ENCODE measurements at regions not wholly inside any gene's neighbourhood (a gene's known extent, or its start where the extent isn't known, plus 50 kb on each side); places are given as distances from the start of the nearest gene placed in this dataset.
A peak's percentile ranks its signal among the peaks of the same experiment; 100 is the strongest.

DNA sequence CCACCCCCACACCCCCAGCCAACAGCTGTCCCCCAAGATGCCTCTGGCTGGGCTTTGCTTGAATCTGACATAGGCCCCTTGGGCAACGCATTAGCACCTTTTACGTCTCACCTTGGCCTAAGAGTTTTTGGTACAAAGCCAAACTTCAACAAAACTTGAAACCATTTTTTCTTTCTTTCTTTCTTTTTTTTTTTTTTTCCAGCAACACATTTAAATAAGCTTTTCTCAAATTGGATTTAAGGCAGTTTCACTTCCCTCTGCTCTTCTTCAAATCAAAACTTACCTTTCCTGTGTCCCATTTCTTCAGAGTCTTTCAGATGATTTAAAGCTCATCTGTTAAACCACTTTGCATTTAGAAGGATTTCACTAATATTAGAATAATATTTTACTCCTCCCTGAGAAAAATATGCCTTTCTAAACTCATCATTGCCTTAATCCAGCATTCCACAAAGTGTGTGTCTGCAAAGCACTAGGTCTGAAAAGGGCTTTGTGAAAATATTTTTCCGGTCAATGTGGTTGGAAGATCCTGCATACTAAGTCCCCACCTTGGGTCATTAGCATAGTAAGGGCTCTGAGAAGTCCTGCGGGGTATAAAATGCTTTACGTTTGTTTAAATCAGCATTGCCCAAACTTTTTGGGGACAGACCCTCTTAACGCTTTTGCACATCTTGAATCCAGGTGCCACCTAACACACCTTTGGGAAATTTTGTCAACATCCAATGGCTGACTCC lies 217.0 kb downstream of the TLE3 start:
- in situ Hi-C loops (cut with HindIII; ENCODE audit: low pct_unique_long_range_greater_than_20kb, low sequenced_read_pairs): no loop called here
- no peak for DNase-seq (ENCODE audit: low read depth)

DNA sequence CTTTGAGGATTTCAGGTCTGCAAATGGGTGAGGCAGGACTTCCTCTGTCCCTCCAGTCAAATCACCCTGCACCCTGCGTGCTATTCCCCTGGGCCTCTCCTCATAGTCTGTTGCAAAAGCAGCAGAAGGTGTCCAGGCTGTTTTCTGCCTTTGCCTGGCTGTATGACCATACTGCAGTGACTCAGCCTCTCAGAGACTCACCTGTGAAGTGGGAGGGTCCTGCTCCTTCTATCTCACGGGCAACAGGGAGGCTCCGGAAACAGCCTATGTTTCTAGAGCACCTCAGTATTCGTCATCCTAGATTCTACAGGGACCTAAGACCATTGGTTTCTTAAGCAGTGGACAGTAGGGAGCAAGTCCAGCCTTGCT lies 216.4 kb downstream of the TLE3 start:
- in situ Hi-C loops (cut with HindIII; ENCODE audit: low pct_unique_long_range_greater_than_20kb, low sequenced_read_pairs): no loop called here
- no peak for DNase-seq (ENCODE audit: low read depth)

DNA sequence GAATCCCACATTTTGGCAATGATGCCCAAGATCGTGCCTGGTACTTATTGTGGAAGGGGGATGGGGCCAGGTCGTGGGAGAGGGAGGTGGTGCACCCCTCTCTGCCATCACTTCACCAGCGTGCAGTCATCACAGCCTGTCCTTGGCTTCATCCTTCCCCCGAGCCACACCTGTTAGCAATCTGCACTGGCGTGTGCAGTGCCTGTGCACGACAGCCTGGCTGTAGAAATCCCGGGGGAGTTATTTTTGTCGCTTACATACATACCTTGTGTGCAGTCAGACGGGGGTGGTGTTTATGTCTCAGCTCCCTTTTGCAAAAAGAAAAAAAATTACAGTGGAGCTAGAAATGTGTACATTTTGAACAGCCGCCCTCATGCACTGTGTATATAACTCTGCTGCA lies 216.0 kb downstream of the TLE3 start:
- DNase-seq (ENCODE audit: low read depth): no peak
- in situ Hi-C loops (cut with HindIII; ENCODE audit: low pct_unique_long_range_greater_than_20kb, low sequenced_read_pairs): no loop called here

DNA sequence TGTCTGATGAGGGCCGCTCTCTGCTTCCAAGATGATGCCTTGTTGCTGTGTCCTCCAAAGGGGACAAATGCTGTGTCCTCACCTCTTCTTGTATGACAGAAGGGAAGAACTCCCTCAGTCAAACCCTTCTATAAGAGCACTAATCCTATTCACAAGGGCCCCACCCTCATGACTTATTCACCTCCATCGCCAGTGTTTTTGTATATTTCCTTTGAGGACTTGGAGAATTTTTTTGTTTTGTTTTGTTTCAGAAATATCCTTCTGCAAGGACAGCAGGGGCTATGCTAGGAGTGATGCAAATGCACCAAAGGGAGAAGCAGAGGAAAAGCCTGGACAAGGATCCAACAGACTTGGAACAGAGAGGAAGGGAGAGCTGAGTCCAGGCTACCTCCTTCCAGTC lies 214.4 kb downstream of the TLE3 start:
- in situ Hi-C loops (cut with HindIII; ENCODE audit: low pct_unique_long_range_greater_than_20kb, low sequenced_read_pairs): no loop called here
- DNase-seq (ENCODE audit: low read depth): no peak

DNA sequence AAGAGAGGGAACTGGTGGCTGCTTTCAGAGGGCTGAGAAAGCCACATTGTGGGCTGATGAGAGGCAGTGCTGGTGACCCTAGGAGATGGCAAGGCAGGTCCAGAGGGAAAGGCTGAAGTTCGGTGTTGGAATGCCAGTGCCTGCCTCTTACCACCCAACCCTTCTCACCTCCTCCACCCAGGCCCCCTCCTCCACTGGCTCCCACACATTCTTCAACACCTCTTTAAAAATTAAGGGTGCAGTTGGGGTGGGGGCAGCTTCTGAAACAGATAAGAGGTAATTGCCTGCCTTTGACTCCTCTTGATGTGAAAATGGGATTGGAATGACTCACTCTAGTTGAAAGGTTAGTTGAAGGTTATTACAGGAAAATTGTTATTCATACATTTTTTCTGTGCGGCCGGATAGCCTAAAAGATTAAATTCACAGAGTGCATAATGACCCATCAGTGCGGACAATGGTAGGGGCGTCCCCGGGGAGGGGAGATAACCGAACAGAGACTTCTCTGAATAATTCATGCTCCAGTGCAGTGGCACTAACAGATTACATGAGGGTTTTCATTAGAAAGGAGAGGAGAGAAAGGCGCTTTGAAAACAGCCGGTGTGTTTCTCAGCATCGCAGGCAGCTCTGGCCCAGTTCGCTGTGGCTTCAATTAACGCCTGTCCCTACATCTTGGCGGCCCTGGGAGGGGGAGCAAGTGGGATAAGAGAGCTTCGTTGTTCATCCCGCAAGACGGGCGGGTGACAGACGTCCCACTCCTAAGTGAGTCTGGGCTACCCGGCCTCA lies 212.4 kb downstream of the TLE3 start:
- in situ Hi-C loops (cut with HindIII; ENCODE audit: low pct_unique_long_range_greater_than_20kb, low sequenced_read_pairs): no loop called here
- DNase-seq (ENCODE audit: low read depth): no peak

DNA sequence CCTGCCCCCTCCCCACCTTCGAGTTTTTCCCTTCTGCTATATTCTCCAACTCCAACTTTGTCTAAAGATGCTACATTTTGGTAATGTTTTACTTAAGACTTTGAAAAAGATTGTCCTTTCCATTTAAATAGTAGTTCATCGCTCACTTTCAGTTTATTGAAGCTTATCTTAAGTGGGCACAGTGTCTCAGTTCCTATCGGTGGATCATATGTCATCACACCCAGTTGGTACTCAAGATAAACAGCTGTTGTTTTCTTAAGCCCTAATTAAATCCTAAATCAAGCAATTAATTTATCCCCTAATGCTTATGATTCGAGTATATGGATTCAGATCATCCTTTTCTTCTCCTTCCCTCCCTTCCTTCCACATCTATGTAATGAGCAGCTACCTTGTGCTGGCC lies 210.7 kb downstream of the TLE3 start:
- DNase-seq (ENCODE audit: low read depth): no peak
- in situ Hi-C loops (cut with HindIII; ENCODE audit: low pct_unique_long_range_greater_than_20kb, low sequenced_read_pairs): no loop called here

DNA sequence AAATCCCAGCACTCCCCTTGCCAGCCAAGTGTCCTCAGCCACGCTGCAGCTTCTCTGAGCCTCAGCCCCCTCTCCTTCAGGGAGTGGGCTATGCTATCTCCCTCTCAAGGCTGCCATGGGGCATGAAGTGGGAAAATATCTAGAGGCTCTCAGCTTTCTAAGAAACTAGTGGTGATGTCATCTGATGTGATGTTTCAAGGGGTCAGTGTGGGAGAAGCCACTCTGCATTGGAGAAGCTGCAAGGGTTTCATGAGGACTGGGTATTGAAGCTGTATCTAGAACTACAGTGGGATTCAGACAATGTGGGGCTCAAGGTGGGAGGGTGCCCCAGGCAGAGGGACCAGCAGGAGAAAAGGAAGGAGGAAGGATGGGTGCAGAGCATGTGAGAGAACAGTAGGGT lies 210.2 kb downstream of the TLE3 start:
- no peak for DNase-seq (ENCODE audit: low read depth)
- in situ Hi-C loops (cut with HindIII; ENCODE audit: low pct_unique_long_range_greater_than_20kb, low sequenced_read_pairs): no loop called here

DNA sequence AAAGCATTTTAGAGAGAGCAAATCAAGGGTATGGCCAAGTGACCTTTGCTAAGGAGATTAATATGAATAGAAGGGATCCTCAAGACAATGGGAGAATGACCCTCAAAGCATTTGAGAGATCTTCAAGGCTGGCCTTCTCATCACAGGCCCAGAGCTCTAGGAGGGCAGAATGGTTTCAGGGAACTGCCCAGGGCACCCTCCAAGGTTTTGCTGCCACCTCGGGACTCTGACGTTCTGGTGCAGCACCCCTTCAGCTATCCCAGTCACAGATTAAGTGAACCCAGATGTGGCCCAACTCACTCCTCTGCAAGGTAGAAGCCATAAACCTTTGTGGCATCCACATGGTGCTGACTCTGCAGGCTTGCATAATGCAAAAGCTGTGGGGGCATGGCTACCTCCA lies 209.3 kb downstream of the TLE3 start:
- in situ Hi-C loops (cut with HindIII; ENCODE audit: low pct_unique_long_range_greater_than_20kb, low sequenced_read_pairs): no loop called here
- no peak for DNase-seq (ENCODE audit: low read depth)

DNA sequence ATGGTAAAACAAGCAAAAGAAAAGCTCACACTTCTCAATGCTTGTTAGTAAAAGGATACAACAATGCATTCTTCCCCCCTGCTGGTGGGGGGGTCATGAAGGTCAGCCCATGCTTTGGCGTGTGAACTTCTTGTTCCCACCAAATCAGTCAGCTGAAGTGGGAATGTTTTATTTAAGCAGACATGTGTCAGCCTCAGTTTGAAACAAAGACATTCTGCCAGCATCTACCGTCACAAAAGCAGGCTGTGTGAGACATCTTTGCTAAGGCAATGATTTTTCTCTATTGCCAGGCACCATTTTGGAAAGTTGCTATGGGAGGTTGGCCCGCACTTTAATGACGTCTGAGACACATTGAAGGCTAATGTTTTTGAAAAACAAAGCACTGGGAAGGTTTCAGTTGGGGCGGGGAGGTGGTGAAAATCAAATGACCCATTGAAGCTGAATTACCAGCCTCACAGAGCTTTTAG lies 206.6 kb downstream of the TLE3 start:
- in situ Hi-C loops (cut with HindIII; ENCODE audit: low pct_unique_long_range_greater_than_20kb, low sequenced_read_pairs): no loop called here

DNA sequence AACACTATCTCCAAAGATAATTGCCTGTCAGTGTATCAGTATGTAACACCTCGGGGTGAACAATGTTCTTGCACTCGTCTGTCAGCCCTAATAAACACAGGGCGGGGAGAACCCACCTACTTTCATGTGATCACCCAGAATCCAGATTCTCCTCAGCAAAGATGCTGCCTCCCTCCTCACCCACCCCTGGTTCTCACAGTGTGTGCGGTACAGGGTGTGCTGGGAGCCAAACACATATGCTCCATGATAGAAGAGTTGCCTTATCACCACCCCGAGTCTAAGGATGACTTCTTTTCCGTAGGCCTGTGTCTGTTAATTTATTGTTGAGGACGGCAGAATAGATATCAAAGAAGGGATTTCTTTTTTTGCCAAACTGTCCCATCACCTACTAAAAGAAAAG lies 206.1 kb downstream of the TLE3 start:
- no peak for DNase-seq (ENCODE audit: low read depth)
- in situ Hi-C loops (cut with HindIII; ENCODE audit: low pct_unique_long_range_greater_than_20kb, low sequenced_read_pairs): no loop called here

More for the DNA sequence above, 206.6 kb downstream of the TLE3 start:
- DNase-seq (ENCODE audit: low read depth): no peak

DNA sequence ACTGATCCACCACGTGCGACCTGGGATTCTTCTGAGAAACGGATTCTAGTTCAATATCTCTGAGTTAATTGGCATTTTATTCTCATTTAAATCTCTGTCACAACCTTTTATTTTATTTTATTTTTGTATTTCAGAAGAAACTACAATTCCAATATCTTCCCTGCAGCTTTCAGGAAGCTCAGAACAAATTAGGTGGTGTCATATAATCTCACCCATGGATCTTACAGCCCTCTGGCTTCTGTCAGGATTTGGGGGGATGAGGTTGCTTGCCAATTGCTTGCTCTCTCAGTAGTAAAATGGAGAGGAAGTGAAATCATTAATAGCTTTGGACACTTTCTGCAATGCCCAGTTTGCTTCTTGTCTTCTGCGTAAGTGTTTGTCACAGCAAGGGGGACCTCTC lies 205.4 kb downstream of the TLE3 start:
- in situ Hi-C loops (cut with HindIII; ENCODE audit: low pct_unique_long_range_greater_than_20kb, low sequenced_read_pairs): no loop called here
- no peak for DNase-seq (ENCODE audit: low read depth)

DNA sequence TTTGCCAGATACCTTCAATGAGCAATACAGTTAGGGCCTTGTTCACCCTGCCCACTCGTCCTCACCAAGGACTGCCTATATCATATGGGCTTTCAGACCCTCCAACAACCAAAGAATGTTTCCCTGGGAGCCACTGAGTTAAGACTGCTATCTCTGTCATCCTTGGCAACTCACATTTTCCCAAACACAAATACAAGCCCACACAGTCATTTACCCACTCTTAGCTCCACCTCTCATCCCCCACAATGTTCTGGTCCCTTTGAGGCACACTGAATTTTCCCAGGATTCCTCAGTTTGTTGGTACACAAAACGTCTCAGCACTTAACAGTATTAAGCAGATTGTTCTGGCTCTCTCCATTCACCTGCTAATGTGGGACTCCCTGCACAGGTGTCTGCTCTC lies 204.6 kb downstream of the TLE3 start:
- DNase-seq (ENCODE audit: low read depth): no peak
- in situ Hi-C loops (cut with HindIII; ENCODE audit: low pct_unique_long_range_greater_than_20kb, low sequenced_read_pairs): no loop called here

DNA sequence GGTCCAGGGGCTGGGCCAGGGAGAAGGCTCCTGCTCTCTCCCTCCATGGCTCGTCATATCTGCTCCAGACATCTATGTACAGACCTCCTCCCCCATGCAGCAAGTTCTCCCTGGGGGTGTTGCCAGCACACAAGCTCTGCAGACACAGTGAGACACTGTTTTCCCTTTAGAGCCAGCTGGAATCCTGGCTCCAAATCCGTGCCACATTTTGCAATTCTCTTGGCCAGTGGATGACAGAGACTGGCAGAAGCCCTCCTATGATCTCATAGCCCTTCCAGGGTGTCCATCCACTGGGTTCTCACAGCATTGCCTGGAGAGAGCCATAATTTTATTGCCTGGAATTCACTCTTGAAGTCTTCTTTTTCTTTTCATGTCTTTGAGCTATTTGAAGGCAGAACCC lies 203.9 kb downstream of the TLE3 start:
- in situ Hi-C loops (cut with HindIII; ENCODE audit: low pct_unique_long_range_greater_than_20kb, low sequenced_read_pairs): no loop called here
- peak; percentile 23 for DNase-seq (ENCODE audit: low read depth)

DNA sequence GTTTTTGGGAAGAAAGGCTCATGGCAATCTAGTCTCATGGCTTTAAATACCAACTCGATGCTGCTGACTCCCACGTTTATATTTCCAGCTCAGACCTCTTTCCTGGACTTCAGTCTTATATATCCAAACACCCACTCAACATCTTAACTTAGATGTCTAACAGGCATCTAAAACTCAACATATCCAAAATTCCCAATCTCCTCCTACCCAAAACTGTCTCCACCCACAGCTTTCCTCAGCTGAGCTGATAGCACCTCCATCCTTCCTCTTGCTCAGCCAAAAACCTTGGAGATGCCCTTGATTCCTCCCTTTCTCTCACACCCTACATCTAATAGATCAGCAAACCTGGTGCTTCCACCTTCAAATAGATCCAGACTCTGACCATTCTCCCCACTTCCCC lies 202.5 kb downstream of the TLE3 start:
- in situ Hi-C loops (cut with HindIII; ENCODE audit: low pct_unique_long_range_greater_than_20kb, low sequenced_read_pairs): no loop called here
- DNase-seq (ENCODE audit: low read depth): no peak

DNA sequence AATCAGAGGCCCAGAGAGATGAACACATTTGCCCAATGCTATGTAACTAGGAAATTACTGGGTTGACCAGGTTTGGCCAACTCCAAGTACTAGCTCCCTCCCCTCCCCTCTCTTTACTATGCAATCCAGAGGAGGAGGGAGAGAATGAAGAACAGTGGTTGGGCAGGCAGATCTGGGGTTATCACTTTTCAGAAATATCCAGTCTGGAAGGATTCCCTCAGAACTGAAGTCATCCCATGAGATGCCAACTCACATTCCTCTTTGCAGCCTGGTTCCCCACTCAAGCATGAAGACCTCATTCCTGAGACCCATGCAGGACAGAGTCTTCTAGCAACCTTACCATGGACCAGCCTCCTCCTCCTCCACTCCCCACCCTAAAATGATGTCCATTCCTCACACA lies 201.1 kb downstream of the TLE3 start:
- peak; percentile 6 for DNase-seq (ENCODE audit: low read depth)
- in situ Hi-C loops (cut with HindIII; ENCODE audit: low pct_unique_long_range_greater_than_20kb, low sequenced_read_pairs): no loop called here

DNA sequence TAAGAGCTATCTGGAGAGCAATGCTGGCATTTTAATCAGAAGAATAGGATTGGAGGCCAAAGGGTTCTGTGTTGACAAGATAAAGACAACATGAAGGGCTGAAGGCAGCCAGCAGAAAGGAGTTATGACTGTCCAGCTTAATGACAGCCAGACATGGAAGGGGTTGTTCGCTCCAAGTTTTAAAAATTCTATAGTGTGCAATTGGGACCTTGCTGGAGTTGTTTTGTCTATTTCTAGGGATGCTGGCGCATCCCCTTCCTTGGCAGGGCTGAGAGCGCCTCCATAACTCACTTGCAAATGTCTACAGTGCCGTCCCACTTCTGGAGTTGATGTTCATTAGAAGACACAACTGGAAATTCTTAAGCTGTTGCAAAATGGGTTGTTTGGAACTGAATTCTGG lies 200.7 kb downstream of the TLE3 start:
- in situ Hi-C loops (cut with HindIII; ENCODE audit: low pct_unique_long_range_greater_than_20kb, low sequenced_read_pairs): no loop called here
- no peak for DNase-seq (ENCODE audit: low read depth)

DNA sequence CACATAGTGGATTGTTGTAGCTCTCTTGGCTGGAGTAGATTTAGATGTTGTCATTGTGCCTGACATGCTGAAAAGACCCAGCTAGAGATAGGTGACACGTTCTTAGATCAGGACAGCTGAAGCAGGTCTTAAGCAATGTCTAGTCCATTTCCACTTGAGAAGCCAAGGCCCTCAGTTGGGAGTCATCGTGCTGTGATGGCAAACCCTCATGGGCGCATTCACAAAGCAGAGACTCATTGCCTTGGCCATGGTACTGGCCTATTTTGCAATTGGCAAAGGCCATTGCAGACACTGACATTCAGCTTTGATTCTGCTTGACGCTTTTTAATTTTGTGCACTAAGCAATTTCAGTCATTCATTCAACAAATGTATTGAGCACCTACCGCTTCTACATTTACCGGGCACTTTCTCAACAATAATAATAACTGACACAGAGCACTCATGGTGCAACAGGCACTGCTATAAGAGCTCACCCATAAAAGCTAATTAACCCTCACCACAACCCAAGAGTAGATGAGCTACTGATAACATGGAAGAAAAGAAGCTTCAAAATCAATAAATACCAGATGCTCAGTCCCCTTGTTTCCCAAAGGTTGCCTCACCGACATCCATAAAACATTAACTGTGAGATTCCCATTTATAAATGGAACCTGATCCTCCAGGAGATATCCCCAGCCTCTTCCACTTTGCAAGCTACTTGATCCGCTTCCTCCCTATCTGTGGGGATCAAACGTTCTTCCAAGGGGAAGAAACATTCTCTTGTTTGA lies 200.1 kb downstream of the TLE3 start:
- DNase-seq (ENCODE audit: low read depth): no peak
- in situ Hi-C loops (cut with HindIII; ENCODE audit: low pct_unique_long_range_greater_than_20kb, low sequenced_read_pairs): no loop called here

DNA sequence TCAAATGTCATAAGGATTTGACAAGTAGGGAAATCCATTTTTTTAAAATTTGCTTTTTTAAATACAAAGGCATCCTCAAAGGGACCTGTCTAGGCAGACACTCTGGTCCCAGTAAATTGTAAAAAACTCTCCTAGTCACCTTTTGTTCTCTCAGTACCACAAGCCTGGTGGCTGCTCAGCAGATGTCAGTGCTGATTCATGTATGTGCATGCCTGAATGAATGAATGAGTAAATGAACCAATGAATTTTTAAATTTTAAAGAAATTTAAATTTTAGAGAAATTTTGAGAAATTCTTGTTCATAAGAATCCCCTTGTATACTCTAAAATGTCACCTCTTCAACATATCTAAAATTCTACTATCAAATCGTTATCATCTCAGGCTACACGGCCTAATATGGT lies 199.5 kb downstream of the TLE3 start:
- no peak for DNase-seq (ENCODE audit: low read depth)
- in situ Hi-C loops (cut with HindIII; ENCODE audit: low pct_unique_long_range_greater_than_20kb, low sequenced_read_pairs): no loop called here

DNA sequence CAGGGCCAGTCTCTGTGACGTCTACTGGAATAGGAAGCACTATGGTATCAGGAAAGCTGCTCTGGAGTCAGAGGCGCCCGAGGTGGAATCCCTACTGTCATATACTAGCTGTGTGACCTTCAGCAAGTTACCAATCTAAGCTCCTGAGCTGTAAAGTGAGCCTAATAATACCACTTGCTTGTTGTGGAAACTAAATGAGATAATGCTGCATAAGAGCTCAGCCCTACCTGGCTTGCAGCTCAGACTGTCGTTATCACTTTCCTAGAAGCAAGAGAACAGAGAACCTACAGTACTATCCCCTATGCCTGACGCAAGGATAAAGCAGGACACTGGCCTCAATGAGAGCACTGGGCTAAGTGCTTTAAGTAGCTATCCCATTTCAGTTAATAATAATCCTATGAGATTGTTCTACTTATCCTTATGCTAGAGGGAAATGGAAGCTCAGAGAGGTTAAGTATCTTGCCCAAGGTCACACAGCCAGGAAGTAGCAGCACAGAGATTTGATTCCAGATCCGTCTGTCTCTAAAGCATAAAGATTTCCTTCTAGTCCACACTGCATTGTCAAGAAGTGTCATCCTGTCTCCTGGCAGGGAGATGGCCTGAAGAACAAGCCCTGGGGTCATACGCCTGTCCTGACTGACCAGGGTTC lies 195.2 kb downstream of the TLE3 start:
- no peak for DNase-seq (ENCODE audit: low read depth)
- in situ Hi-C loops (cut with HindIII; ENCODE audit: low pct_unique_long_range_greater_than_20kb, low sequenced_read_pairs): no loop called here

Data from Caki2 (cell line).